ENCODE measurements at regions not wholly inside any gene's neighbourhood (a gene's known extent, or its start where the extent isn't known, plus 50 kb on each side); places are given as distances from the start of the nearest gene placed in this dataset.

DNA sequence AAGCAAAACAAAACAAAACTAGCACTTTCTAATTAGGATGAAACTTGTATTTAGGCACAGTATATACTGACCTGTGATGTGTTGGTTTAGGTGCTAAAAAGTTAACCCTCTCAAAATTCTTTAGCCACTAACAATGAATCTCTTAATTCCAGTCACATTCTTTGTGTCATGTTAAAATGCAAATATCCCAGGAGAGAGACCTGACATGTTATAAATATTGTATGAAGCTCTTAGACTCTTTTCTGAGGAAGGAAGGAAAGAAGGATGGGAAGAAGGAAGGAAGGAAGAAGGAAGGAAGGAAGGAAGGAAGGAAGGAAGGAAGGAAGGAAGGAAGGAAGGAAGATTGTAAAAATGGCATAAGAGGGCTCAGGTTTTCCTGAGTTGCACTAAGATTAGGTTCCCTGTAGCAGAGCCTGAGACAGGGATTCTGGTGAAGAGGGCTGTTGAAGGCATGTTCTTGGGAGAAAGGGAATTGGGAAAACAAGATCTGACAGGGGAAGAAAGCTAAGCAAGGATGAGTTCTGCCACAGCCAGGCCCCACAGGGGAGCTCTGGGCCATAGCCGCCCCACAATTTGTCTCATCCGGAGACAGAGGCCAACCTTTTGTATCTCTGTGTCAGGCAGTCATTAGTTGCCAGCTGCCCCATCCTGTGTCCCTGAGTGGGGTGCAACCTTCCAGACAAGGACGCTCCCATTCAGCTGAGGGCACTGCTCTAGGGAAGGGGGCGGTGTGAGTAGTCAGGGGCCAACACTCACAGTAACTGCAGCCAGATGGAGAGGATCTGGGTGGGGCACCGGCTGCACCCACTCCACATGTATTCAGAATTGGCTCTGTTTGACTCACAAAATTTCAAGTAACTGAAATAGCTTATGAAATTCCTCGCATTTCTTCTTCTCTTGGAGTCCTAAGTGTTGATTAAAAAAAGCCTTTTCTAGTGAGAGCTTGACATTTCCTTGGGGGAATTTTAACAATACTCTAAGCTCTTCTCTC is 189.3 kb upstream of the ARG1 start:
- DNase-seq, result no peak

DNA sequence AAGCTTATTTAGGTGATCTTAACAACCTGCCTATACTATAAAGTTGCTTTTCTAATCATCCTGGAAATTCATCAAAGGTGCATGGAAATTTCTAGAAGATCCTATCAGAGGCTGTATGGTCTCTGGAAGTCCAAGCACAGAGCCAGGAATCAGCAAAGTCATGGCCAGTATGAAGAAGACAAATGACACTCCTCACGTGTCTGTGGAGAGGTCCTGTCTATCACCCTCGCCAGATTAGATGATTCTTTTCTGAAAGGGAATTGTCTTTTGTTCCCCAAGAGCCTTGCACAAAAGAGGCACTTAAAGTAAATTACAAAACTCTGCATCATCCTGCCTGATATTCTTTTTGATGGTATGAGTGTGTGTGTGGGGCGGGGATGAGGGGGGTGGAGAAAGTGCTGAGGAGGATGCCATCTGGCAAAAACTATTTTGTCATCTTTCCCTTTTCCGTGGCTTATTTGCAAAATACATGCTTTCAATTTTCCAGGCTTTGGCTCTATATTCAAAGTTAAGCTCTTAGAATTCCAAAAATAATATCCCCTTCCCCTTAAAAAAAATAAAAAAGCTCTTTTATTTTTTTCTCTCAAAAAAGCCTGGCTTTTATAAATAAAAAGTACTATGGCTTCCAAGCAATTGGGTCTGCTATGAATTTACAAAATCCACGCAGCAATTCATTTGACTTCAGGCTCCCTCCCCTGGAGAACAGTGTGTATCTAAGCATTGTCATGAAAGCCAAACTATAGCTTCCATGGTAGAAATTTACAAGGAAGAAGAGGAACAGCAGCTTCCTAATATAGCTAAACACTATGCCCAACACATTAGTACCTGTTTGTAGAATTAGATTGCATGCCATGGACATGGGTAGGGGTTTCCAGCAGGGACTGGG is 185.2 kb upstream of the ARG1 start:
- no peak for DNase-seq

DNA sequence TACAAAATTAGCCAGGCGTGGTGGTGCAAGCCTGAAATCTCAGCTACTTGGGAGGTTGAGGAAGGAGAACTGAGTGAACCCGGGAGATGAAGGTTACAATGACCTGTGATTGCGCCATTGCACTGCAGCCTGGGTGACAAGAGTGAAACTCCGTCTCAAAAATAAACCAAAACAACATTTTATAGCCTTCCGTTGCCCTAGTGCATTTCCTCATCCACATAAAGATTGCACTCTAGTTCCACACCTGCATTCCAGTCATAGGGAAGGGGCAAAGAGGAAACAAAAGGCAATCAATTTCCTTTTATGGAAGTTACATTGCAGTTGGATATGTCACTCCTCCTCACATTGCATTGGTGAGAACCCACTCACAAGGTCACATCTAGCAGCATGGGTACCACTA is 182.7 kb upstream of the ARG1 start:
- no peak for DNase-seq

DNA sequence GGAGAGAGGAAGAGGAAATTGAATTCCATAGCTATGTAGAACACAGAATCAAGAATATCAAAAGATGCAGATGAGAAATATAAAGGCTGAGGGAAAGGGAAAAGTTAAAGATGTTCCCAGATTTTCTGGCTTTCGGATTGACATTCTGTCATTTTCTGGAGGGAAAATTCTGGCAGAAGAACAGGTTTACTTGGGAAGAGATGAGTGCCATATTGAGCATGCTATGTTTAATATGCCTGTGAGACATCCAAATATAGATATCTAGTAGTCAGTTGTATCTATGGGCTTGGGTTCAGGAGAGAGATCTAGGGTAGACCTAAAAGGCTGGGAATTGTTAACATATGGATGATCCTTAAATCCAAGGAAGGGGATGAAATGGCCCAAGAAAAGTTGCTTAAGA is 181.9 kb upstream of the ARG1 start:
- DNase-seq, result no peak

DNA sequence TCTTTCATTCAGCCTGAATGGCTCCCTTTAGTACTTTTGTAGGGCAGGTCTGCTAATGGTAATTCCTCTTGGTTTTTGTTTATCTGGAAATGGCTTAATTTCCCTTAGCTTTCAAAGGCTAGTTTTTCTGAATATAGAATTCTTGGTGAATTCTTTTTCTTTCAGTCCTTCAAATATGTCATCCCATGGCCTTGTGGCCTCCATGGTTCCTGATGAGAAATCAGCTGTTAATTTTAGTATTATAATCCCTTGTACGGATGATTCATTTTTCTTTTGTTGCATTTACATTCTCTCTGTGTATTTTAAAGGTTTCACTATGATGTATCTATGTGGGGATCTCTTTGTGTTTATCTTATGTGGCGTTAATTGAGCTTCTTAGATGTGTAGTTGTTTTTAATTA is 179.6 kb upstream of the ARG1 start:
- no peak for DNase-seq

DNA sequence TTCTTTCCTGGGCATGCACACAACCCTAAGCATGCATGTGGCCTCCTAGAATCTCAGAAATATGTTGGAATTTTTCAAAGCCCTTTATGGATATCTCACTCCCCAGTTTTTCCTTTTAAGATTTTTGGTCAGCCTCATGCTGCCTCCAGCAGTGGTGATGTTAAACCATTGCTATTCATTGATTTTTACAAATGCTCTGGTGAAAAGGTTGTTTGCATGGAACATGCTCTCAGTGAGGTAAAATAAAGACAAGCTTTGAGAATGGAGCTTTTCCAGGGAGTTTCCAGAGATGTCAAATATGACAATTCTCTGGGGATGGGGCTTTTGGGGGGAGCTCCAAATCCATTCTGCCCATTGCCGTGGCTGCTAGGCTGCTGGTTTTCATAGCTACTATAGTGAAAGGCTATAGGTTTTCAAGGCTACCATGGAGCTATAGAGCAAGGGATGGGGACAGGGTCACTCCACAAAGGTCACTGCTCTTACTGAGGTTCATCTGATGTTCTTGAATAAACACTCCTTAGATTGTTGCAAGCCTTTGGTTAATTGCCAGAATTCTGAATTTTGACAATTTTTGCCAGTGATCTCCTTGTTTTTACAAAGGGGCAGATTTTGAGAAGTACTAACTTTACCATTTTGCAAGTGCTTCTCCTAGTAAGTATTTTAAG is 178.1 kb upstream of the ARG1 start:
- no peak for DNase-seq

DNA sequence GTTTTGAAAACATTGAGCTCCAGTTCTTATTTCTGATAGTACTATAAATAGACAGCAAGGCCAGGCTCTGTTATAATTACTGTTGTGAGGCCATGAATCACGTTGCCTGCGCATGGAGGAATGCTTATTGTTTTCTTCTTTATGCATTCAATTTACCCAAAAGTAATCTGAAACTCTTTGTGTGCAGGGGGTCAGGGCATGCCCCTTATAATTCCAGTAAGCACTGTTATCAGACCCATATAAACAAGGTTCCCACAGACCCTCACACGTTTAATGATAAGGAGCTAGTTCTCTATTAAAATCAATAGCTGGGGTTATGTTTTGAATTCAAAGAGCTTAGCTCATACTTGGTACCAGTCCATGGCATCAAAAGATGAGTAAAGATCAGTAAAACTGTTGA is 174.8 kb upstream of the ARG1 start:
- no peak for DNase-seq

DNA sequence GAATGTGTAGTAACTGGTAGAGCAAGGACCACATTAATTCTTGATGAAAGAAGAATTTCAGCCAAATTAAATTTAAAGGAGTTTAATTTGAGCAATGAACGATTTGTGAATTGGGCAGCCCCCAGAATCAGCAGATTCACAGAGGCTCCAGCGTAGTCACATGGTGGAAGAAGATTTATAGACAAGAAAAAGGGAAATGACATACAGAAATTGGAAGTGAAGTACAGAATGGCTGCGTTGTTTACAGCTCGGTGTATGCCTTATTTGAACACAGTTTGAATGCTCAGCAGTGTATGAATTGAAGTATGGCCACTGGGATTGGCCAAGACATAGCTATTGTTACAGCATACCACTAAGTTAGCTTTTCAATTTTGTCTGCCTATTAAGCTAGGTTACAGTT is 173.6 kb upstream of the ARG1 start:
- no peak for DNase-seq

DNA sequence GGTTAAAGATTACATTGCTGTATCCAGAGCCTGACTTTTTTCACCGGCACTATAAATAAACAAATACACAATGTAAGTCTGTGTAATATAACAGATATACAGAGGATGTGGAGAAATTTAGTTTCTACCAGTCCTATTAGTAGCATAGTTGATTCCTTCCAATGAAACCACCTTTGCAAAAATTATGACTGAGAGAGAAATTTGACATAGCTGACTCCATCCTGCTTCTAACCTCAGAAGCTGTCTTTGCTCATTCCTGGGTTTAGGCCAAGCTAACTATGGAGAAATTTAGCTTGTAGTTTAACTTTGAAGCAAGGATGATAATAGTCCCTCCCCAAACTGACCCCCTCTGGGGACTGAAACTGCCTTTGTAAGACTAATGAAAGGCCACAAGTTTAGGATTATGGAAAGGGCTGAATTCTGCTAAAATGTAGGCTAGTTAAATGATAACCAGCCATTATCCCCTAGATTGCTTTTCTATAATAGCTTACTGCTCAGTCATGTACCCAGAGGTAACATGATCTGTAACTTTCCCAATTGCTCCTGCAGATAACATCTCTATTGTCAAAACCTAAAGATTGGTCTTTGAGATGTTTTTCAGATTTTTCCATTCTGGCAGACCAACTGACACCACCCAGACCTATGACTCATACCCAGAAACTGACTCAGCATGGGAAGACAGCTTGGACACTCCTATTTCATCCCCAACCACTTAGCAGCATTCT is 172.8 kb upstream of the ARG1 start:
- no peak for DNase-seq

DNA sequence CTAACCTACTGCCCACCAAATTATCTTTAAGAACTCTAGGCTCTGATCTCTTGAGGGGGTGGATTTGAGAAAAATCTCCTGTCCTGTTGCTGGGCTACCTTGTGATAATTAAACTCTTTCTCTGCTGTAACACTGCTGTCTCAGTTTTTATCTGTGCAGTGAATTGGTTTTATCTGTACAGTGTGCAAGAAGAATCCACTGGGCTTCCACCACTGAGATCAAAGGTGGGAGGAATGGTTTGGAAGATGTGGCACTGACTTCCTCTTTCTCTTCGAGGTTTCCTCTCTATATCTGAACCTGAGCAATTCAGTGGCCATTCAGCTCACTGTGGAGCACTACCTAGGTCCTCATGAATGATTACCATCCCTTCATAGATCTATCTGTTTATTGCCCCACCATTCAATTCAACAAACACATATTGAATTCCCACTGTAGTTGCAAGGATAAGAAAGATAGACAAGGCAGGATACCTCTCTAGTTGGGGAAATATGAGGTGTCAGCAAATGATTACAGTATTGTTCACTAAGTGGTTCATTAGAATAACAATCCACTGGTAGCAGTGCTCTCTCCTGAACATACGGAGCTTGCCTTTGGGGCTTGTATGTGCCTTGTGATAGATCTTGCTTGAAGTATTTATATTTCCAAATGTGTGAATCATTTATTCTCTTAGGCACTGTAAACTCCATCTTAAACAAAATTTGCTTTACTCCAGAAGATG is 172.1 kb upstream of the ARG1 start:
- DNase-seq, result no peak

DNA sequence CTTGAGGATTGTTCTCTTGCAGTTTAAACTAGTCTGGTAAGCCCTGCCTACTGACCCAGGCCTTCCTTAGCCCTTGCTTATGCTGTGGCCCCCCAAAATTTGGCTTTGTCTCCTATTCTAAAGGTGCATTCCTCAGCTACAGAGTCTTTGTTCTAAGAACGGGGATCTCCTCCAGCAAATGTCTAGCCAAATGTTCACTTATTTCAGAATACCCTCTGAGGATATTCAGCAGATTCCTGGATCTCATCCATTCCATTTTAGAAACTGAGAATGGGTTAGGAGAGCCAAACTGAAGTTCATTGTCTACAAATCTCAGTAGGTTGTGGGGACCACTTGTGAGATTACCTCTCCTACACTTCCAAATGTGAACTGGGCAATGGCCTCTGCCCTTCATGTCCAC is 164.2 kb upstream of the ARG1 start:
- DNase-seq, result no peak

DNA sequence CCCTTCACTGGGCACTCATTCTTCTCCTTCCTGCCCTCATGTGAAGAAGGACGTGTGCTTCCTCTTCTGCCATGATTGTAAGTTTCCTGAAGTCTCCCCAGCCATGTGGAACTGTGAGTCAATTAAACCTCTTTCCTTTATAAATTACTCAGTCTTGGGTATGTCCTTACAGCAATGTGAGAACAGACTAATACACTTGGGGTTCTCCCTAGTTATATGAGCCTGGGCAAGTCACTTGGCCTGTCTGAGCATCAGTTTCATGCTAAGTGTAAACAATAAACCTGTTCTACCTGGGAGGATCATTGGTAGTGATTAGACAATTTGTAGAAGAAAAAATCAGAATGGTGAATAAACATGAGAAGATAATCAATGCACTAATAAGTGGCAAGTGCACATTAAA is 162.2 kb upstream of the ARG1 start:
- DNase-seq, result no peak

DNA sequence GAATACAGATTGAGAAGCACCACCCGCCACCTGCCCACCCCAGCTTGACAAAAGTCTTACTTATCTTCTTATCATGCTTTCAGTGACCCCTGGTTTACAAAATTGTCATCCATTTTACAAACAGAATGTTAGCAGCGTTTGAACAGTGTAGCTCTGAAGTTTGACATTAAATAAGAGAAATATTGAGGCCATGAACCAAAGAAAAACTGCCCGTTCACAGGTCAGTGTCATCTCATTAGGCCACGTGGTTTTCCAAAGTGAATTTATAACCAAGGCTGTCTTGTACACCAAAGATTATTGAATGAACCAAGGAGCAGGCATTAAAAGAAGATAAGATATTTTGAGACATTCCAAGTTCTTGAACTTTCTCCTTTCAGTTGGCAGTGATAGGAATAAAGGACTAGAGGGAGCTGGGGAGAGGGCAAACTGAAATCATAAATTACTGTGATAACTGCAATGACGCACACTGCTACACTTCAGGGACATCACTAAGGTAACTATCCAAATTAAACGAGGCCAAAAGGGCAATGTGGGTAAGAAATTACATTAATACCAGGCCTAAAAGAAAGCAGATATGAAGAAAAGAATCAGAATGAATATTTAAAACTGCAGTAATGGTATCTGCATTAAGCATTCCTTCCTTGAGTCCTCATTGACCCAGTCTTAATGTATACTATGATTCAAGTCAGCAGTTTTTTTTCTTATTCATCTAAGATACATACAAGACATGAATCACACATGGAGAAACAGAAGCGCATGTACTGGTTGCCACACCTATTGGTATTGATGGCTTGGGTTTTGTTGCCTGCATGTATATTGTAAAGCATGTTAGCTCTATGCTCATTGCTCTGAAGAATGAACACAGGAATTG is 159.8 kb upstream of the ARG1 start:
- DNase-seq, result no peak

DNA sequence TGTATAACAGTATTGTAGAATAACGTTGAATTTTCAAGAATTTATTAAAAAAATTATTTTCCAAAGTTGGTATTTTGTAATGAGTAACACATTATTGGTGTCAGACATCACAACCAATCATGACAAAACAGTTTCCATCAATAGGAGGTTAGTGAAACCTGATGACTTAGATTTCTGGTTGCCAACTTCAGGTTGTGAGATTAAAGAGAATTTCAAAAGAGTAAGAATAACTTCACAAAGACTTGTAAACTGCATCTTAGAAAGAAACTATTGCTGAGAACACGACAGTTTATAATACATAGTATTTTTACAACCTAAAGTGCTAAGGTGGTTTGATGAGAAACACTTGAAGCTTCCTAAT is 159.2 kb upstream of the ARG1 start:
- DNase-seq, result no peak

DNA sequence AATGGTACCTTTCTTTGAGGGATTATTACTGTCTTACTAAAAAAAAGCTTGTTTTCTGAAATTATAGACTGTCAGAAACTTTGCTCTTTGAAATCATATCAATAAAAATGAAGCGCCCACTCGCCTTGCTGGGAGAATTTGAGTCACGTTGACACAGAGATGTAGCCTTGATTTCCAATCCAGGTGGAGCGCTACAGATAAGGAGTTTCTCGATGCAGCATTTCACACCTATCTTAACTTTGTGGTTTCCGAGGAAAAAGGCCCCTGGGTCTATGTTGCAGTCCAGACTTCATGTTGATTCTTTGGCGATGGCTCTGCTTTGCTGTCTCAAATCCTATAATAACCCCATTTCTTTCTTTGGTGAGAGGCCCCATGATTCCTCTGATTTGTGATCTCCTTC is 158.1 kb upstream of the ARG1 start:
- DNase-seq, result no peak

DNA sequence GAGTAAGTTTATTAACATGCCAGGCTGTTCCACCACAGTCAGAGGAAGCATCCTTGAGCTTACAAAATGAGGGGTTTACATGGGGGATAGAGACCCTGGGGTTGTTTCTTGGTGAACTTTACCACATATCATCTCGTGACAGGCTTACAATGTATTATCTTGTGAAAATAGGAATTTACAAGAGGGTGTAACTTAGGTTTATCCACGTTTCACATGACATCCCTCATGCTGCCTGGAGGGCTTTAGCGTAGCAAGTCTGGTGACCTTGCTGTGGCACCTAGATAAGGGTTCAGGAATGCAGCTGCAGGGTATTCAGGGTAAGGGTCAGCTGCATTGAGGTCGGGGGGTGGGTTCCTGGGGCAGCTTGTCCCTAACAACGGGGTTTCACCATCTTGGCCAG is 154.6 kb upstream of the ARG1 start:
- DNase-seq, result no peak

DNA sequence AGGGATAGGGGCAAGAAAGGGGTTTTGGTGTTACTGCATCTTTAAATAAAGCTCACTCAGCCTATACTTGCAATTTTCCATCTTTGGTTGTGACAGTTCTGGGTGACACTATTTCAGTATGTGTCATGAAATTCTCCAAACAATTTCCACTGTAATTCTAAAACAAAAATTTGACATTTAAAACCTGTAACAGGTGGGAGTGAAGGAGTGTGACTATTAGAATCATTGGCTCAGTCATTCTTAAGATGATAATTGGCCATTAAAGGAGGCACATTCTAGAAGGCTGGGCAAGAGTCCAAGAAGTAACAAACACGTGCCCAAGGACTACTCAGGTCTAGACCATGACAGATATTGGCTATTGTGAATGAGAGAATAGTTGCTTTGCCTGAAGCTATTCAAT is 153.3 kb upstream of the ARG1 start:
- no peak for DNase-seq

DNA sequence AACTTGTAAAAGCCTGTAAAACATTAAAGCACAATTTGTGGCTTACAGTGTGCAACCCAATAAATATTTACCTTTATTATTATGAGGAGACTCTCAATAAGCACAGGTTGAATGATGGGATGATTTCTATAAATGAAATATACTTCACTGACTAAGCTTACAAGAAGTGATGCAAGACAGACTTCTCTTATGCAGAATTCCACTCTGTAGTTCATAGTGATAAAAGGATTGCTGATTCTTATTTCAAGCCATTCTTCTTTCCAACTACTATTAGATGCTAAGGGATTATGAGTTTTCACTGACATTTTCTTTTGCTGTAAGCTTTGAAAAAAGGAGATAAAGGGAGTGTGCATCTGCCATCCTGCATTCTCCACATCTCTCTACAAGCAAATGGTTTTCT is 149.0 kb upstream of the ARG1 start:
- no peak for DNase-seq

DNA sequence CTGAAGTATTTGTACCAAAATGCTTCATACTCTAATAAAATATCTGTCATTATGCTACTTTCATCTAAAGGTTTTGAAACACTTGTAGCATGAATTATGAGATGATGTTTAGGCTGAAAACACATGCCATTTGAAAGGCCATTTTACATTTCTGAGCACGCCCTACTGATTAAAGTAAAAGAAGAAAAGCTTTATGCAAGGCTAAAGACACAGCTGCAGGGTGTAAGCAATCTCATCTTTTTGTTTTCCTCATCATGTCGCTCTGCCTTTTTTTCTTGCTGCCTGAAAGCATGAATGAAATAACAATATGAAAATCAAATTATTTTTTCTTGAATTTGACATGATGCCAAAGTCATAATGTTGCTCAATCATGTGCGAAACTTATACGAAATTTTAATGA is 148.6 kb upstream of the ARG1 start:
- no peak for DNase-seq

DNA sequence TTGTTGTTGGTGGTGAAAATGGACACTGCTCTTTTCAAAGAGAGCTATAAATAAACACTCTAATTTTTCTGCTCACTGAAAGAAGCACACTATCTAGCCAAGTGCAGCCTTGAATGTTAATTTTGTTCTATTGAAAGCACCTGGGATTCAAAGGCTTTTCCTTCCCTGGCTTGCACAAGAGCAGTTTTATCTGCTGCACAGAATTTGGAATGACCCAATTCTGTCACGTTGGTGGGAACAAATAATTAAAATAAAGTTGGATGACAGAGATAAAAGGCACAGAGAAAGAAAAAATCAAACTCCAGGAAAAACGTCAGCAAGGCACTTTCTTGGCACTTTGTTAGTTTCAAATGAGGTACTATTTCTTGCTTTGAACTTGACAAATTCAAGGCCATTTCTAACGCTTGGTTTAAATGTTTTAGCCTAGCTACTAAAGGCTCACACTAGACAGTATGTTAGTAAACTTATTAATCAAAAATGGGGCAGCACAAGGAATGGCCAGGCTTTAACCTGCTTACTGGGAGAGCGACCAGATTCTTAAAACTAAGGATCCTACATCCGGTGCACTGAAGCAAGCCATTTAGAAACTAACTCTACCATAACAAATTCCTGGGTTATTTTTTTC is 145.5 kb upstream of the ARG1 start:
- DNase-seq, result no peak

DNA sequence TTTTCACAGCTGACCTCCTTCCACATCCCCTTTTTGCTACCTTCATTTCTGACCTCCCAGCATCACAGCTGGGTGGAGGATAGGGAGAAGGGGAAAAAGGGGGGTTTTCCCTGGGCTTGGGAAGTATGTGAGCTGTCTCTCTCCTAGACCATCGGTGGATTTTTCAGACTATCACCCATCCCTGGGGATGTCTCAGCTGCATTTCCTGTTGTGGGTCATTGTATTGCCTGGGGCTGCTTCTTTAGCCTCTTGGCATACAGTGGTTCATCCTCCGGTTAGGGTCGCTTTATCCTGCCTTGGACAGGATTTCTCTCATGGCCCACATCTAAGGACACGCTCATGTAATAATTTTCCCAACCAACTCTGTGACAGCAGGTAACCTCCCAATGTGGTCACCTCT is 142.5 kb upstream of the ARG1 start:
- DNase-seq, result no peak
